ENCODE measurements at regions not wholly inside any gene's neighbourhood (a gene's known extent, or its start where the extent isn't known, plus 50 kb on each side); places are given as distances from the start of the nearest gene placed in this dataset.

DNA sequence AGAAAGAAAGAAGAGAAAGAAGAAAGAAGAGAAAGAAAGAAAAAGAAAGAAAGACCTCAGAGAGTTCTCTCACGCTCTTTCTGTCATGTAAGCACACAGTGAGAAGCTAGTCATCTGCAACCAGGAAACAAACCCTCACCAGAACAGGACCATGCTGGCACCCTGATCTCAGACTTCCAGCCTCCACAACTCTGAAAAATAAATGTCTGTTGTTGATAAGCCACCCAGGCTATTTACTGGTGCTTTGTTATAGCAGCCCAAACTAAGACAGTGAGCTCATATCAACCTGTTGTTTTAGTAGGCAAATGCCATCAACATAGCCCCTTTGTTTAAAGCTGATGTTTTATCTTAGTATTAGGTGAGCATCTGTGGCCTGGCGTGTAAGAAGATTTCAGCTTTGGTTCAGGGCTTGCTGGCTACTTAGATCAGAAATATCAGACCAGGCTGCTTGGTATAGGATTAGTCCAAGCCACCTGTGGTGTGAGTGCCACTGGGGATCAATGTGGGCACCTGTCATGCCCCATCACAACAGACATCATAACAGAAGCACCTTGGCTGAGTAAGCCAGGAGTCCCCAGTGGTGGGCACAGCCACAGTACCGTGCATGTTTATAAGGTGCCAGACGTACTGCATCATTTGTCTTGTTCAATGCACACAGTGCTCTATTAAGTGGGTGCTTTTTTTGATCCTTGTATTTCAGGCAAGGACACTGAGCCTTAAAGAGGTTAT is 94.4 kb downstream of the LBH start:
- ChIA-PET POLR2A (no interaction called here), CTCF (interaction anchor here (1.5 to 1.6 kb wide), 2 partner anchors 9 to 386 kb away, joined by 4 read pairs; no protein-coding TSS in a partner anchor)
- no peak for DNase-seq (ENCODE audit: low read depth, low spot score)
- H3K4me3 ChIP-seq (ENCODE audit: low read depth, low read length) = no peak overlapping the region
- TF ChIP-seq CTCF (IDR thresholded peaks at IDR 0.05; ENCODE audit: insufficient read depth, low read length, missing control alignments) = no peak

GRCh38 chr2:30326497-30326896 is 95.2 kb downstream of the LBH start:
- DNase-seq (ENCODE audit: low read depth, low spot score) = no peak
- no peak for TF ChIP-seq CTCF (IDR thresholded peaks at IDR 0.05; ENCODE audit: insufficient read depth, low read length, missing control alignments)
- CTCF ChIA-PET = interaction anchor here (1.5 to 1.6 kb wide), 2 partner anchors 8 to 385 kb away, joined by 4 read pairs; no protein-coding TSS in a partner anchor
- POLR2A ChIA-PET = no interaction called here
- H3K4me3 ChIP-seq (ENCODE audit: low read depth, low read length) = no peak overlapping the region

- no peak for DNase-seq (ENCODE audit: low read depth, low spot score)
- no peak overlapping the region for H3K4me3 ChIP-seq (ENCODE audit: low read depth, low read length)
- POLR2A ChIA-PET = no interaction called here
- CTCF ChIA-PET = interaction anchor here (1.4 kb wide), 1 partner anchor 10 kb away, joined by 3 read pairs; no protein-coding TSS in a partner anchor
- TF ChIP-seq CTCF (IDR thresholded peaks at IDR 0.05; ENCODE audit: insufficient read depth, low read length, missing control alignments) = no peak
These were observed 99.7 kb downstream of the LBH start for GRCh38 chr2:30331038-30331437.

- ChIA-PET POLR2A (no interaction called here), CTCF (interaction anchor here (1.4 kb wide), 1 partner anchor 10 kb away, joined by 3 read pairs; no protein-coding TSS in a partner anchor)
- DNase-seq (ENCODE audit: low read depth, low spot score) = no peak
- TF ChIP-seq CTCF (IDR thresholded peaks at IDR 0.05; ENCODE audit: insufficient read depth, low read length, missing control alignments) = no peak
- H3K4me3 ChIP-seq (ENCODE audit: low read depth, low read length) = no peak overlapping the region
These were observed 100.5 kb downstream of the LBH start for GRCh38 chr2:30331869-30332268.

DNA sequence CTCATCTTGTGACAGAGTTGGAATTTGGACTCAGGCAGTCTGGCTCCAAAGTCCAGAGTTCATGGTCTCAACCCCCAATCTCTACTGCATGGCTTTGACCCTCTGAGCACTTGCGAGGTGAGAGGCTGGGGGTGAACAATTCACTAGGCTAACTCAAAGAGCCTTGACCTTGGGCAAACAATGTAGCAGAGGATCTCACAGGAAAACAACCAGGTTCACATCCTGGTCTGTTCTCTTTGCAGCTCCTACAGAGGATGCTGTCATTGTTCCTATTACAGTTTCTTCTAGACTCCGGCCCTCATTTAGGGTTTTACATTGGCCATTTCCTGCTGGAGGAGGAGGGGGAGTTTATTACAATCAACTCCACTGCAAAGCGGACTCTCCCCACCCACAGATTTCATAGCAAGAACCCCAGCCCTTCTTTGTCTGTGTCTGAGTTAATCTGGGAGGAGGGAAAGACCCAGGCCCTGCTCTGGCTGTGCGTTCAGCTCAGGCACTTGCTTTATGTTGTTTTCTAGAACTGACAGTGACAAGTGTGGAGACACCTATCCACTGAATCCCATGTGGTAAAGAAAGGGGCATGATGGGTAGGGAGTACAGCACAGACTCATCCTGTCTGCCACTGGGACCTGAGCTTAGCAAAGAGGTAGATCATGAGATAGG is 101.6 kb downstream of the LBH start:
- ChIA-PET CTCF (no interaction called here), POLR2A (no interaction called here)
- H3K4me3 ChIP-seq (ENCODE audit: low read depth, low read length) = no peak overlapping the region
- no peak for DNase-seq (ENCODE audit: low read depth, low spot score)
- no peak for TF ChIP-seq CTCF (IDR thresholded peaks at IDR 0.05; ENCODE audit: insufficient read depth, low read length, missing control alignments)

- ChIA-PET CTCF (interaction anchor here (0.6 to 1.1 kb wide), 5 partner anchors 9 to 186 kb away, joined by 3 to 5 read pairs (median 4); no protein-coding TSS in a partner anchor), POLR2A (interaction anchor here (0.7 kb wide), 1 partner anchor 128 kb away, joined by 3 read pairs; no protein-coding TSS in a partner anchor)
- H3K4me3 ChIP-seq (ENCODE audit: low read depth, low read length) = no peak overlapping the region
- no peak for TF ChIP-seq CTCF (IDR thresholded peaks at IDR 0.05; ENCODE audit: insufficient read depth, low read length, missing control alignments)
- DNase-seq (ENCODE audit: low read depth, low spot score) = no peak
These were observed 103.5 kb downstream of the LBH start for GRCh38 chr2:30334762-30335363.

All from AG04449 (cell line).